ENCODE measurements at regions not wholly inside any gene's neighbourhood (a gene's known extent, or its start where the extent isn't known, plus 50 kb on each side); places are given as distances from the start of the nearest gene placed in this dataset.

DNA sequence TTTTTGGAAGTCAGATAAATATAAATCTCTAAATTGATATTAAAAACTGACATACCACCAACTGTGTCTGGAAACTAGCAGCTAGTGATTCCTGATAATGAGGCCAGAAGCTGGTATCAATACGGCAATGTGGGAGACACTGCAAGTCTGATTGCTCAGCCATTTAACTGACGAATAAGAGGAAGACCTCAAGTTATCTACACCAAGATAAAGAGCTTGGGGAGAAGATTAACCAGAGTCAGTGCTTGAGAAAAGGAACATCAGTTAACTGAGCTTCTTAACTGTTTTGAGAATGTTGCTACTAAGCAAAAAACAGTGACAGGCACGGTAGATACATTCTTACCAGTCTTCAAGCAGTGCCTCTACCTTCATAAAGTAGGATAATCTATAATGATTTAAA, 140.4 kb upstream of the TENT5A start:
- TF ChIP-seq POLR2AphosphoS5 (IDR thresholded peaks at IDR 0.05; ENCODE audit: low read depth, low read length), result no peak
- TF ChIP-seq, protein P1, sequence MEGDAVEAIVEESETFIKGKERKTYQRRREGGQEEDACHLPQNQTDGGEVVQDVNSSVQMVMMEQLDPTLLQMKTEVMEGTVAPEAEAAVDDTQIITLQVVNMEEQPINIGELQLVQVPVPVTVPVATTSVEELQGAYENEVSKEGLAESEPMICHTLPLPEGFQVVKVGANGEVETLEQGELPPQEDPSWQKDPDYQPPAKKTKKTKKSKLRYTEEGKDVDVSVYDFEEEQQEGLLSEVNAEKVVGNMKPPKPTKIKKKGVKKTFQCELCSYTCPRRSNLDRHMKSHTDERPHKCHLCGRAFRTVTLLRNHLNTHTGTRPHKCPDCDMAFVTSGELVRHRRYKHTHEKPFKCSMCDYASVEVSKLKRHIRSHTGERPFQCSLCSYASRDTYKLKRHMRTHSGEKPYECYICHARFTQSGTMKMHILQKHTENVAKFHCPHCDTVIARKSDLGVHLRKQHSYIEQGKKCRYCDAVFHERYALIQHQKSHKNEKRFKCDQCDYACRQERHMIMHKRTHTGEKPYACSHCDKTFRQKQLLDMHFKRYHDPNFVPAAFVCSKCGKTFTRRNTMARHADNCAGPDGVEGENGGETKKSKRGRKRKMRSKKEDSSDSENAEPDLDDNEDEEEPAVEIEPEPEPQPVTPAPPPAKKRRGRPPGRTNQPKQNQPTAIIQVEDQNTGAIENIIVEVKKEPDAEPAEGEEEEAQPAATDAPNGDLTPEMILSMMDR (IDR thresholded peaks at IDR 0.05), result no peak
- TF ChIP-seq, protein P2, sequence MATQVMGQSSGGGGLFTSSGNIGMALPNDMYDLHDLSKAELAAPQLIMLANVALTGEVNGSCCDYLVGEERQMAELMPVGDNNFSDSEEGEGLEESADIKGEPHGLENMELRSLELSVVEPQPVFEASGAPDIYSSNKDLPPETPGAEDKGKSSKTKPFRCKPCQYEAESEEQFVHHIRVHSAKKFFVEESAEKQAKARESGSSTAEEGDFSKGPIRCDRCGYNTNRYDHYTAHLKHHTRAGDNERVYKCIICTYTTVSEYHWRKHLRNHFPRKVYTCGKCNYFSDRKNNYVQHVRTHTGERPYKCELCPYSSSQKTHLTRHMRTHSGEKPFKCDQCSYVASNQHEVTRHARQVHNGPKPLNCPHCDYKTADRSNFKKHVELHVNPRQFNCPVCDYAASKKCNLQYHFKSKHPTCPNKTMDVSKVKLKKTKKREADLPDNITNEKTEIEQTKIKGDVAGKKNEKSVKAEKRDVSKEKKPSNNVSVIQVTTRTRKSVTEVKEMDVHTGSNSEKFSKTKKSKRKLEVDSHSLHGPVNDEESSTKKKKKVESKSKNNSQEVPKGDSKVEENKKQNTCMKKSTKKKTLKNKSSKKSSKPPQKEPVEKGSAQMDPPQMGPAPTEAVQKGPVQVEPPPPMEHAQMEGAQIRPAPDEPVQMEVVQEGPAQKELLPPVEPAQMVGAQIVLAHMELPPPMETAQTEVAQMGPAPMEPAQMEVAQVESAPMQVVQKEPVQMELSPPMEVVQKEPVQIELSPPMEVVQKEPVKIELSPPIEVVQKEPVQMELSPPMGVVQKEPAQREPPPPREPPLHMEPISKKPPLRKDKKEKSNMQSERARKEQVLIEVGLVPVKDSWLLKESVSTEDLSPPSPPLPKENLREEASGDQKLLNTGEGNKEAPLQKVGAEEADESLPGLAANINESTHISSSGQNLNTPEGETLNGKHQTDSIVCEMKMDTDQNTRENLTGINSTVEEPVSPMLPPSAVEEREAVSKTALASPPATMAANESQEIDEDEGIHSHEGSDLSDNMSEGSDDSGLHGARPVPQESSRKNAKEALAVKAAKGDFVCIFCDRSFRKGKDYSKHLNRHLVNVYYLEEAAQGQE (IDR thresholded peaks at IDR 0.05; ENCODE audit: insufficient read depth in 1 of 2, low read depth in 2 of 2, low read length in 1 of 2), result no peak

Measured in Panc1 (cell line).